Inflammatory macrophage (primary cell): ENCODE measurements at regions not wholly inside any gene's neighbourhood (a gene's known extent, or its start where the extent isn't known, plus 50 kb on each side); places are given as distances from the start of the nearest gene placed in this dataset.
"Not testable (repeated sequence)": the region's sequence is repeated elsewhere in the genome, so short reads cannot be mapped to it uniquely, and the experiment has no call there.

ENCODE experiments used
- DNase-seq, 2 donors: peaks; one replicate each; pipeline ENCODE4 v3.0.0-alpha.2; 2020 to 2022

GRCh38 chr7:12833829-12834228 lies 146.4 kb downstream of the ARL4A start:
- DNase-seq, result no peak

- DNase-seq, result no peak
Measured at GRCh38 chr7:12834782-12835181, 147.3 kb downstream of the ARL4A start.

DNA sequence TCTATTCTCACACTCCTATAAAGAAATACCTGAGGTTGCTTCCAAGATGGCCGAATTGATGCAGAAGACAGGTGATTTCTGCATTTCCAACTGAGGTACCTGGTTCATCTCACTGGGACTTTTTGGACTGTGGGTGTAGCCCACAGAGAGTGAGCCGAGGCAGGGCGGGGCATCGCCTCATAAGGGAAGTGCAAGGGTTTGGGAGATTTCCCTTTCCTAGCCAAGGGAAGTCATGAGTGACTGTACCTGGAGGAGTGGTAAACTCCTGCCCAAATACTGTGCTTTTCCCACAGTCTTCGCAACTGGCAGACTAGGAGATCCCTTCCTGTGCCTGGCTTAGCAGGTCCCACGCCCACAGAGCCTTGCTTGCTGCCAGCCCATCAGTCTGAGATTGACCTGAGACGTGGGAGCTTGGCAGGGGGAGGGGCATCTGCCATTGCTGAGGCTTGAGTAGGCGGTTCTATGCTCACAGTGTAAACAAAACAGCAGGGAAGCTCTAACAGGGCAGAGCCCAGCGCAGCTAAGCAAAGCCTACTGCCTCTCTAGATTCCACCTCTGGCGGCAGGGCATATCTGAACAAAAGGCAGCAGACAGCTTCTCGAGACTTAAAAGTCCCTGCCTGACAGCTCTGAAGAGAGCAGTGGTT lies 152.2 kb downstream of the ARL4A start:
- no peak for DNase-seq

GRCh38 chr7:12844732-12845131 lies 157.3 kb downstream of the ARL4A start:
- DNase-seq, result not testable (repeated sequence)

DNA sequence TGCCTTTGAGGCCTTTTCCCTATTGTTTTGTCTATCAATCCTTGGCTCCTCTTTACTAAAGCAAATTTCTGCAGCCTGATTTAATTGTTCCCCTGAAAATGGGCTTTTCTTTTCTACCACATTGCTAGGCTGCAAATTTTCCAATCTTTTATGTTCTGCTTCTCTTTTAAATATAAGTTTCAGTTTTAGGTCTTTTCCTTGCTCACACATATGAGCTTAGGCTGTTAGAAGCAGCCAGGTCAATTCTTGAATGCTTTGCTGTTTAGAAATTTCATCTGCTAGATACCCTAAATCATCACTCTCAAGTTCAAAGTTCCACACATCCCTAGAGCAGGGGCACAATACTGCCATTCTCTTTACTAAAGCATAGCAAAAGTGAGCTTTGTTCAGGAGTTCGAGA lies 159.6 kb downstream of the ARL4A start:
- DNase-seq, result no peak

- DNase-seq, result no peak
Measured at GRCh38 chr7:12851142-12851541, 163.7 kb downstream of the ARL4A start.

DNA sequence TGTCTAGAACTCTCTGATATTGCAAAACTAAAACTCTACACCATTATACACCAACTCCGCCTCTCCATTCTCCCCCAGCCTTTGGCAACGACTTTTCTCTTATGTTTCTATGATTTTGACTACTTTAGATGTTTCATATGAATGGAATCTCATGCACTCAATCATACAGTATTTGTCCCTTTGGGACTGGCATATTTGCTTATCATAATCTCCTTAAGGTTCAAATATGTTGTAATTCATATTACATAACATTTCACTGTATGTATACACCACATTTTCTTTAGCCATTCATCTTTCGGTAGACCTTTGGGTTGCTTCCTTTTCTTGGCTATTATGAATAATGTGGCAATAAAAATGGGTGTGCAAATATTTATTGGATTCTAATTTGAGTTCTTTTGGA lies 164.4 kb downstream of the ARL4A start:
- DNase-seq, result no peak

DNA sequence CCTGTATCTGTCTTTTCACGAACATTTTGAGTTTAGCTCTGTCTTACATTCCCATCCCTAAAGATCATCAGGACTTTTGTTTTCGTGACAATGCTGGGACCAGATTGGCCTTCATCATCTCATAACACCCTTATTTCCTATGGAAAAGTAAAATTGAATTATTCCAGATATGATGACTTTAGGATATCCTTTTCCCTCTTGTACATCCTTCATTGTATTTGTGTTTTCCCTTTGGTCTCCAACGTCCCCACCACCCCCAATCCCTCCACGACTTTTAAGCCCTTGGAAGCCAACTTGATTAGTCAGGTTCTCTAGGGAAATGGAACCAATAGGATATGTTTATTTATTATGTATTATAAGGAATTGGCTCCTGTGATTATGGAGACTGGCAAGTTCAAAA lies 167.6 kb downstream of the ARL4A start:
- DNase-seq, result no peak

GRCh38 chr7:12859761-12860160 lies 172.3 kb downstream of the ARL4A start:
- no peak for DNase-seq

- DNase-seq, result no peak
Measured at GRCh38 chr7:12861070-12861469, 173.6 kb downstream of the ARL4A start.

DNA sequence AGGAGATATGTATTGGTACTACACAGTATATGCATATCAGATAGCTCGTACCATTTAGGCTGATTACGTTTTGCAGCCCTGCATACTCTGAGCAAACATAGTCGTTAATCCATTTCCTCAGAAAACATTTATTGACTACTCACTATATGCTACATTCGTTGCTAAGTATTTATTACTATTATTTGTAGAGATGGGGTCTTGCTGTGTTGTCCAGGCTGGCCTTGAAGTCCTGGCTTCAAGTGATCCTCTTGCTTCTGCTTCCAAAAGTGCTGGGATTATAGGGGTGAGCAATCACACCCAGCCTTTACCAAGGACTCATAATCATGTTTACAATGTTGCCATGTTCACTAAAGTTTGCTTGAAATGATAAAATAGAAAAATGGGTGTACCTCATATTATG lies 174.7 kb downstream of the ARL4A start:
- no peak for DNase-seq

- DNase-seq, result no peak
Measured at GRCh38 chr7:12864470-12865046, 177.1 kb downstream of the ARL4A start.

DNA sequence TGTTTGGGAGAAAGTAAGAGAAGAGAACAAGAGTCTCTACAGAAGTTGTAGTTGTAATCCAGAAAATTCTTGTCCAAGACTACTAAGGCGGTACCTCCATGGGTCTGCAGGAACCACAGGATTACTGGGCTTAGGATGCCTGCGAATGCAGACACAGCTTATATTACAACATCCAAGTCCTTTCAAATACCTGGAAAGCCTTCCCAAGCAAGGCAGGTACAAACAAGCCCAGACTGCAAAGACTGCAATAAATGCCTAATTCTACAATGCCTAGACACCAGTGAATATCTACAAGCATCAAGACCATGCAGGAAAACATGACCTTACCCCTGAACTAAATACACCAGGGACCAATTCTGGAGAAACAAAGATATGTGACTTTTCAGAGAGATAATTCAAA lies 178.2 kb downstream of the ARL4A start:
- no peak for DNase-seq

DNA sequence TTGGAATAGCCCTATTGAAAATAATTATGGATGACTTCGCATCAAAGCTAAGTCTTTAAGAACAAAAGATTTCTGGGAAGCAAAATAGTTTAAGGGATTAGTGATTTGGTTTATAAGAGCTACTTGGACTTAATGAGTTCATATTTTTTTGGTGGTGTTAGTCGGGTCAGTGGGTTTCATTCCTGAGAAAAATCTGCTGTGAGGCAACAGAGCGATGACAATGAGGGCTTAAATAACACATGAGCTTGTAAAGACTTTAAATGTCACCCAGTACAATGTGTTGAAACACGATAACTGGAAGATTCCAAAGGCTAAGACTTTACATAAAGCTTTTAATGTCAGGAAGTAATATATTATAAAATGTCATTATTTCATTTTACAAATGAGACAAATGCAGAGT lies 178.8 kb downstream of the ARL4A start:
- DNase-seq, result no peak

DNA sequence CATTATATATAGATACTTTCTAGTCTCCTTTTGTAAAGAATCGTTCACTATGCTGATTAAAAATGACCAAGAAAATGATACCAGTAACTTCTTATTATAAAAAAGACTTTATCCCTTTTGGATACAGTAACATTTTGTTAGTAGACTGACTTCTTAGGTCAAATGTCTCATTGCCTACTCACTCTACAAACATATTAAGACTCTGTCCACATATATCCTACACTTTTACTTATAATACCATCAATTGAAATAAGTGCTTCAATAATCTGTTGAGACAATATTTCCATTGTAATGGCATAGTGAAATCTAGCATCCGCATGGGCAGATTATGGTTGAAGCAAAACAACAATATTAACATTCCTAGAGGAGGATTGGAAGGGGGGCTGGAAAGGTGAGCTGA lies 180.6 kb downstream of the ARL4A start:
- DNase-seq, result no peak

- DNase-seq, result no peak
Measured at GRCh38 chr7:12870219-12870618, 182.8 kb downstream of the ARL4A start.

DNA sequence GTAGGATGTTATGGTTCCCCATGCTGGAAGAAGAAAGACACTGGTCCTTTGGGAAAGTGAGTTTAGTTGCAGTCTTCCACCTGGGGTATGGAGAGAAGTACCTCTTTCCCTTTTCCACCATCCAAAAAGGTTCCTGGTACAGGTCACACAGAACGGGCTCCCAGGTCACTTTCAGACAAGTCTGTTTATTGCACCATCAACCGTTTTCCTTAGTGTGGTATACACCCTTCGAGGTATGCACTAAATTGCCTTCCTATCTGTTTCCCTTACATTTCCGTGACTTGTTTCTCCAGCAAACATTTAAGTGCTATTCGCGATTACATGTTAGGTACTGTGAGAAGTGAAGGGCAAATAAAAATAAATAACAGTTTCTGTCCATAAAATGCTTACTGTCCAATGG lies 185.1 kb downstream of the ARL4A start:
- no peak for DNase-seq

DNA sequence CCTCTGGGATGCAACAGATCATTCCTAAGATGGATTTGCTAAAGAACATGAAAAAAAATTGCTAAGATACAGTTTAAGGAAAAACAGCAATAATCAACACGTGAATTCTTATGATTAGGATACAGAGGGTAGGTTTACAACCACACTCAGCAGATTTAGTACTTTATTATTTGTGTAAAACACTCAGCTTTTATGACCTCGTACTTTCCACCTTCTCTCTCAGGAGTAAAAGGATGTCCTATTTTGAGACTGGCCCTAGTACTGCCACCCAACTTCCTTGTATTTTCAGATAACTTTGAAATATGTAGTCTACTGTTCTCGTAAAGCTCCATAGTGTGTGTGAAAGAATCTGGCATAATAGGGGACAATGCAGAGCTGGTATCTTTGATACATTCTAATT lies 186.1 kb downstream of the ARL4A start:
- DNase-seq, result no peak

DNA sequence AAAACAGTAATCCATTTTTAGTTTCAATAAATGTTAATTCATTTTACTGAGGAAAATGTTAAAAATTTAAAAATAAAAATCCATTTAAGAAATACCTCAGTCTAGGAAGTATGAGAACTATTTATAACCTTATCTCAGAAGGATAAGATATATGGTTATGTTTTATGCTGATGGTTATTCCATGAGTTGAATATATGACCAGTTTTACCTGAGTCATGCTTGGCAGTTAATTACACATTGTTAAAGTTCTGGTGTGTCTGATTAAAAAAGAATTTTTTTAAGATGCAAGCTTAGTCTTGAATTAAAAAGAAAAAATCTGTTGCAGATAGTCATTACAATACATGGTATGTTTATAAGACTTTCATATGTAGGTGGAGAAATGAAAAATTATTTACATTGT lies 191.7 kb downstream of the ARL4A start:
- DNase-seq, result no peak

DNA sequence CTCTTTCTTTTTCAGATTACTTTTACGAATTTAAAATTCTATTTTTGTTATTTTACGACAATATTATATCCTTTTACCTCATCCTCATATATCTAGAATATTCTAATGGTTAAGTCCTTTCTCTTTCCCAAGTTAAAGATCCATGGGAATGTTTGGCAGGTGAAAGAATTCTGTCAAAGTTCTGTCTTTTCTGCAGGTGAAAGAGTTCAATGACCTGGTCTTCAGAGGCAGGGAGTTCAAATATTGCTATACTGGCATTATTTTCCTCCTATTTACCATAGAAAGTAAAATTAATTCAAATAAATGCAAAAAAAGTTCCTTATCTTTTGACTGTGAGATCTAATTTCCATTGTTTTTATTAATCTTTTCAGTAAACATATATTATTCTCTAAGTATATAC lies 194.3 kb downstream of the ARL4A start:
- no peak for DNase-seq

GRCh38 chr7:12882710-12883109 lies 195.3 kb downstream of the ARL4A start:
- DNase-seq, result no peak

DNA sequence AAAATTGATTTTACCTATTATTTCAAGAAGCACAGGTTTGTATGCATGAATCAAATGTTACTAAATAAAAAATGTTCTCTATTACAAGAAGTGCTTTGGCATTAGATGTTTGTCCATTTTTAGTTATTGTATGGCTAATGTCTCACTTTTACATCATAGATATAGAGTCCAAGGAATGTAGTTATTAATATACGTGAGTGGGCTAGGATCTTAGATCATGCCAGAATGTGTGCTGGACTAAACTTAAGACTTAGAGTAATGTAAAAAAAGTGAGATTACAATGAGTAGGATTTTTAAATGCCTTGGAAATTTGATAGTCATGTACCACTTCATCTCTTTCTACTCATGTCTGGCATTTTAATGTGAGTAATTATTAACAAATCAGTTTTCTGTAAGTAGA lies 196.6 kb downstream of the ARL4A start:
- DNase-seq, result no peak

GRCh38 chr7:12884856-12885440 lies 197.5 kb downstream of the ARL4A start:
- no peak for DNase-seq

DNA sequence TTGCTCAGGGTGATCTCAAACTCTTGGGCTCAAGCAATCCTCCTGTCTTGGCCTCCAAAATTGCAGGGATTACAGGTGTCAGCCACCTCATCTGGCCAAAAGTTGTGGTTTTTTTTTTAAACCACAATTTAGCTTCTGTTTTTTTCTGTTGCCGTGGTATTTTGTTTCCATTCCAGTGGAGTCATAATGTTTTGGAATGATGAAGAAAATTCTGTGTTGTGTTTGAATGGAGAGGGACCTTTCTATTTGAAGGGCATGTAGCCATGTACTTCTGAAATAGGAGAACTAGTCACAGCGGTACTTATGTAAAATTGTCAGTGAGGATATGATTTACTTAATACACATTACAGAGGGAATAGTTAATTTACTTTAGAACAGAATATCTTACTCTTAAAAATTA lies 201.3 kb downstream of the ARL4A start:
- DNase-seq, result no peak

- DNase-seq, result no peak
Measured at GRCh38 chr7:12889391-12889790, 202.0 kb downstream of the ARL4A start.
